Mesothelial cell of epicardium (in vitro differentiated cells): ENCODE measurements at regions not wholly inside any gene's neighbourhood (a gene's known extent, or its start where the extent isn't known, plus 50 kb on each side); places are given as distances from the start of the nearest gene placed in this dataset.

ENCODE experiments used
- DNase-seq, 2 experiments: peaks; one replicate each; pipeline ENCODE4 v3.0.0; 2021; ENCODE audit warnings: low spot score in 2 of 2; ENCODE audit not compliant: unreplicated experiment in 2 of 2
- H3K27ac Mint-ChIP-seq: 2 replicates; pipeline ENCODE4 v1.8.0; 2021; ENCODE audit warnings: mixed read lengths
- H3K27me3 Mint-ChIP-seq: 2 replicates; pipeline ENCODE4 v1.8.0; 2021; ENCODE audit warnings: low read depth, mixed read lengths
- H3K36me3 Mint-ChIP-seq: 2 replicates; pipeline ENCODE4 v1.8.0; 2021; ENCODE audit warnings: mixed read lengths
- H3K4me1 Mint-ChIP-seq: 2 replicates; pipeline ENCODE4 v1.8.0; 2021; ENCODE audit warnings: mixed read lengths
- H3K4me3 Mint-ChIP-seq: 2 replicates; pipeline ENCODE4 v1.8.0; 2021; ENCODE audit warnings: mild to moderate bottlenecking, moderate library complexity, mixed read lengths
- H3K9me3 Mint-ChIP-seq: 2 replicates; pipeline ENCODE4 v1.8.0; 2021; ENCODE audit warnings: mixed read lengths
- TF ChIP-seq, protein P1 (sequence below): fragments of 200-600 bp; sonication (generic); IDR thresholded peaks from one replicate; pipeline ENCODE4 v1.5.0; 2021; ENCODE audit warnings: antibody characterized with exemption; ENCODE audit not compliant: unreplicated experiment

DNA sequence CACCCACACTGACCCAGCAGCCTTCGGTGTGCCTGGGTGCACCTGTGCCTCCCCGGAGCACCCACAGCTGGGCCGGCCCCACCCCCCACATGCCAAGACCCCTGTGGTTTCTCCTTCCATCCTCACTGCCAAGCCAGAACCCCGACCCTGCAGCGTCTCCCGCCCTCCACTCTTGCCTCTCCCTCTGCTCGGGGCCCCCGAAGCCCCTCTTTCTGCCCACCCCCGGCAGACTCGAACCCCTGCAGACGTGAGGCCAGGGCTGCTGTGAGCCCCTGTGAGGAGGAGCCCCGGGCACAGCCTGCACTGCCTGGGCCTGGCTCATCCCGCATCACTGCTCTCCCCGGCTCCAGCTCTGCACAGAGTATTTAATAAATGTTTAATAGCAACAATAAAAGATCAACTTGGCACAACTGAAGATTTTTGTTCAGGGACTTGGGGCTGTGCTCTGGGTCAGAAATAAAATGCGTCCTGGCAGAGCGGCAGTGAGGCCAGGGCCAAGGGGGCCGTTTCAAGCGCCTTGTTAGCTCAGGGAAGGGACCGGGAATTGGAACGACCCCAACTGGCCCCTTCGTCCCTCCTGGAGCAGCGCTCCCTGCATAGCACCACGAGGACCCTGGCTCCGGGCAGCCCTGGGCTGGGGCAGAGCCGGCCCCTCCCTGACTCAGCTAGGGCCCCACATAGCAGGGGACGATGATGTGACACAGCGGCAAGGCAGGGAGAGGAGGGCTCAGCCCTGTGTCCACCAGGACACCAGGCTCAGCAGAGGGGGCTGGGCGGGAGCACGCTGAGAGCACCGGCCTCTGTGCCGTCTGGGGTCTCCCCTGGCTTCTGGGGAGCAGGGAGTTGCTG lies 520.8 kb downstream of the BRD1 start:
- DNase-seq = peak; percentile 12 to 28
- Mint-ChIP-seq H3K27me3 (peaks cover 65% of the 10 kb centered on the region), H3K4me1 (peaks cover 3% of the 10 kb centered on the region)

DNA sequence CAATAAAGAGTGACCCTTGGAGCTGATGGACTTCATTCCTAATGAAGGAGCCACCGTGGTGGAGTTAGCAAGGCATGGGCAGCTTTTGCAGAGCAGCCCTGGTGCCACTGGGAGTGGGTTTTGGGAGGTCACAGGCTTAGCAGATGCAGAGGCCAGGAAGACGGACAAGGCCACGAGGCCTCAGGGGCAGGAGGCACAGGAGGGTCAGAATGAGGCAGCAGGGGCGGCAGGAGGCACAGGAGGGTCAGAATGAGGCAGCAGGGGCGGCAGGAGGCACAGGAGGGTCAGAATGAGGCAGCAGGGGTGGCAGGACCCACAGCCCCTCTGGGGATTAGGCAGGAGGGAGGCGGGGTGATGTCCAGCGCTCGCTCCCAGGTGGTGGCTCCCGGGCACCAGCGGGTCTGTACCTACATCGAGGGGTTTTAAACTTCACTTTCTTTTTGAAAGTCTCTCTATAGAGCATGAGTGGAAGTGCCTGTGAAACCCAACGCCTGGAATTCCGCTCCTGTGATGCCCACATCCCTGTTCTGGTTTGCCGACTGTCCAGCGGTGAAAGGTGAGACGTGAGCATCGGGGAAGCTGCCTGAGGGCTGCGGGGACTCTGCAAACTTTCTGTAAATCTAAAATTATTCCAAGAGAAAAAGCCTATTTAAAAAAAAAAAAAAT lies 521.6 kb downstream of the BRD1 start:
- no peak overlapping the region for H3K27ac Mint-ChIP-seq
- TF ChIP-seq, protein P1, sequence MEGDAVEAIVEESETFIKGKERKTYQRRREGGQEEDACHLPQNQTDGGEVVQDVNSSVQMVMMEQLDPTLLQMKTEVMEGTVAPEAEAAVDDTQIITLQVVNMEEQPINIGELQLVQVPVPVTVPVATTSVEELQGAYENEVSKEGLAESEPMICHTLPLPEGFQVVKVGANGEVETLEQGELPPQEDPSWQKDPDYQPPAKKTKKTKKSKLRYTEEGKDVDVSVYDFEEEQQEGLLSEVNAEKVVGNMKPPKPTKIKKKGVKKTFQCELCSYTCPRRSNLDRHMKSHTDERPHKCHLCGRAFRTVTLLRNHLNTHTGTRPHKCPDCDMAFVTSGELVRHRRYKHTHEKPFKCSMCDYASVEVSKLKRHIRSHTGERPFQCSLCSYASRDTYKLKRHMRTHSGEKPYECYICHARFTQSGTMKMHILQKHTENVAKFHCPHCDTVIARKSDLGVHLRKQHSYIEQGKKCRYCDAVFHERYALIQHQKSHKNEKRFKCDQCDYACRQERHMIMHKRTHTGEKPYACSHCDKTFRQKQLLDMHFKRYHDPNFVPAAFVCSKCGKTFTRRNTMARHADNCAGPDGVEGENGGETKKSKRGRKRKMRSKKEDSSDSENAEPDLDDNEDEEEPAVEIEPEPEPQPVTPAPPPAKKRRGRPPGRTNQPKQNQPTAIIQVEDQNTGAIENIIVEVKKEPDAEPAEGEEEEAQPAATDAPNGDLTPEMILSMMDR = no peak
- H3K4me1 Mint-ChIP-seq = peaks cover 3% of the 10 kb centered on the region
- H3K4me3 Mint-ChIP-seq = no peak overlapping the region
- DNase-seq = peak; percentile 6 to 11
- peaks cover 60% of the 10 kb centered on the region for H3K27me3 Mint-ChIP-seq
- H3K9me3 Mint-ChIP-seq = no peaks in the 10 kb centered on the region
- no peaks in the 10 kb centered on the region for H3K36me3 Mint-ChIP-seq

More for the DNA sequence above, 520.8 kb downstream of the BRD1 start:
- TF ChIP-seq, protein P1 = no peak
- no peak overlapping the region for H3K4me3 Mint-ChIP-seq
- H3K36me3 Mint-ChIP-seq = no peaks in the 10 kb centered on the region
- no peaks in the 10 kb centered on the region for H3K9me3 Mint-ChIP-seq
- H3K27ac Mint-ChIP-seq = no peak overlapping the region

DNA sequence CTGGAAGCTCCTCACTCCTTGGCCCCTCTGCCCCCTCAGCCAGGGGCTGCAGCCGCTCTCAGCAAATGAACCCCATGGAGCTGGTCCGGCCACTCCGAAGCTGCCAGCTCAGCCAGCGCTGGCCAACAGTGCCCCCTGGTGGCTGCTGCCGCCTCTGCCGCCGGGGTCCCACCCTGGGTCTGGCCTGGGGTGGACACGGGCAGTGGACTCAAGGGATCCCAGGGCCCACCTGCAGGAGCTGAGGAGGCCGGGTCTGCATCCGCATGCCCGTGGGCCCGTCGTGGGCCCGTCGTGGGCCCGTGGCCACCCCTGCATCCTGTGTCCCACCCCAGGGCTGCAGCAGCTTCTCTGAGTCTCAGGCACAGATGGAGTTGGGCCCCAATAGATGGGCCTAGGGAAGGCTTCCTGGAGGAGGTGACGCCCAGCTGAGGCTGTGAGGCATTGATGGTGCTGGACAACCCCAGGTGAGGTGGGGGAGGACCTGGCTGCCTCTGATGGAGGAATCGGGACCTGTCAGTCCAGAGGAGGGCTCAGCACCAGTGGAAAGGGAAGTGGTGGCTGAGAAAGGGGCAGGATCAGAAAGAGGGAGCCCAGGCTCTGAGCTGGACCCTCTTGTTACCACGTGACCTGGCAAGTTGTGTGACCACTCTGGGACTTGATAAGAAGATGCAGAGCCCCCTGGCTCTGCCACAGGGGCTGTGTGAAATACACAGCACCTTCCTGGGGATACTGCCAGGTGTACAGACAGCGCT lies 522.3 kb downstream of the BRD1 start:
- no peaks in the 10 kb centered on the region for H3K9me3 Mint-ChIP-seq
- TF ChIP-seq, protein P1 = peak; percentile 99
- peaks cover 3% of the 10 kb centered on the region for H3K4me1 Mint-ChIP-seq
- no peaks in the 10 kb centered on the region for H3K36me3 Mint-ChIP-seq
- H3K27me3 Mint-ChIP-seq = peaks cover 53% of the 10 kb centered on the region
- DNase-seq = peak; percentile 75 to 94
- H3K4me3 Mint-ChIP-seq = no peak overlapping the region
- H3K27ac Mint-ChIP-seq = no peak overlapping the region

DNA sequence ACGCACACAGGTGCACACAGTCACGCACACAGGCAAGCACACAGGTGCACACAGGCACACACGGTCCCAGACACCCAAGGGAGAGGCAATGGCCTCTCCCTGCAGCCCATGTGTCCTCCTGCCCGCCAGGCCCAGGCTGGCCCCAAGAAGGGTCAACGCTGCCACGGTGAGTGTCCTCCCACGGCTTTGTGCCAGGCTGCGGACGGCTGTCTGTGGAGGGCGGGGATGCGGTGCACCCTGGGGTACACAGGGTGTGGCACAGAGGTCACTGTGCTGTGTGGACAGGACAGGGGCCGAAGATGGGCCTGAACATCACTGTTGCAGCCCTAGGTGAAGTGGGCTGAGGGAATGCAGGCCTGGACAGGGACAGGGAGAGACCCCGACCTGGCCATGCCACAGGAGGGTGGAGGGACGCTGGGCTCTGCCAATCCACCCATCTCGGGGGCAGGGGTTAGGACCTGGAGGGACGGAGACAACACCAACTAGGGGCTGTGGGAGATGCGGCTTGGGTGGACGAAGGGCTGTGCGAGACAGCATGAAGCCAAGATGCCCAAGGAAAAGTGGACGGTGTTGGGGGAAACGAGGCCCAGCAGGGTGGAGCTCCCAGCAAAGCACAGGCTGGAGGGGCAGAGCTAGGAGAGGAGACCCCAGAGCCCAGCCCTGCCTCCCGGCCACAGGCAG lies 523.8 kb downstream of the BRD1 start:
- no peak overlapping the region for H3K4me3 Mint-ChIP-seq
- peak in 1 of 2 experiments; percentile 28 for DNase-seq
- TF ChIP-seq, protein P1 = no peak
- H3K27me3 Mint-ChIP-seq = peaks cover 38% of the 10 kb centered on the region
- peaks cover 3% of the 10 kb centered on the region for H3K4me1 Mint-ChIP-seq
- no peaks in the 10 kb centered on the region for H3K36me3 Mint-ChIP-seq
- H3K27ac Mint-ChIP-seq = no peak overlapping the region
- H3K9me3 Mint-ChIP-seq = no peaks in the 10 kb centered on the region

DNA sequence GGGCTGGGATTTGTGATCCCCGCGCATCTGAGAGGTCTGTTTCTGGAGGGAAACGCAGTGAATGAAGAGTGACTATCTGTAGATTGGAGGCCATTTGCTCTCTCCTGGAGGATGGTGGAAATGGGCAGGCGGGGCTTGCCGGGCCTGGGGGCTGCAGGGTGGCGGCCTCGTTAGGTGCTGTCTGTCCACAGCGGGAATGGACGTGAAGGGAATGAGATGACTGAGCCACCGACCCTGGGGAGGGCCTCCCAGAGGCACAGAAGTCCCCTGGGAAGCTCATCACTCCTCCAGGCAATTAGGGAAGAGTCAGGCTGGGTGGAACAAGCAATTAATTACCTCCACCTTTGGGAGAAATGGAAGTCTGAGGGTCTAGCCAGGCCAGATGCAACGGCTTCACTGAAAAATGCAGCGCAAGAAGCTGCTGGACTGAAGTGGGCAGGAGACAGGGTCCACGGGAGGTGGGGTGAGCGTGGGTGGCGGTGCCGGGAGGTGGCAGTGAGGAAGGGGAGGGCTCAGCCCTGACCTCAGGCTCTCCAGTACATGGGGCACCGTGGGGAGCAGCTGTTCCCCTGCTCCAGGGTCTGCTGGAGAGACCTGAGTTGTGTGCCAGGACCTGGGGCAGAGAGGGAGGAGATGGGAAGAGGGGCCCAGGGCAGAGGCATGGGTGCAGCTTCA lies 524.5 kb downstream of the BRD1 start:
- no peak overlapping the region for H3K27ac Mint-ChIP-seq
- no peak overlapping the region for H3K4me3 Mint-ChIP-seq
- peaks cover 3% of the 10 kb centered on the region for H3K4me1 Mint-ChIP-seq
- DNase-seq = peak in 1 of 2 experiments; percentile 35
- no peaks in the 10 kb centered on the region for H3K36me3 Mint-ChIP-seq
- peaks cover 31% of the 10 kb centered on the region for H3K27me3 Mint-ChIP-seq
- TF ChIP-seq, protein P1 = no peak
- no peaks in the 10 kb centered on the region for H3K9me3 Mint-ChIP-seq
